B cell (primary cell): ENCODE measurements at regions not wholly inside any gene's neighbourhood (a gene's known extent, or its start where the extent isn't known, plus 50 kb on each side); places are given as distances from the start of the nearest gene placed in this dataset.
A peak's percentile ranks its signal among the peaks of the same experiment; 100 is the strongest.

Source experiments
- ATAC-seq: fragments of 200-7000 bp; cut with Tn5 transposase; one replicate; pipeline ENCODE4 v1.10.0; 2021; ENCODE audit warnings: low read depth, mild to moderate bottlenecking, moderate number of reproducible peaks, moderate library complexity
- CTCF ChIA-PET: fragments of 350-600 bp; sonication (Branson Sonifier 250); formaldehyde crosslinking; loops from one replicate; lab custom pipeline; 2021; ENCODE audit warnings: antibody characterized with exemption, inconsistent platforms; lab: Charles Lee
- POLR2A ChIA-PET: fragments of 350-600 bp; sonication (Branson Sonifier 250); formaldehyde crosslinking; loops from one replicate; lab custom pipeline; 2021; ENCODE audit warnings: antibody characterized with exemption; lab: Charles Lee
- DNase-seq: peaks from one replicate; pipeline ENCODE4 v3.0.0; 2013
- H2AFZ ChIP-seq: 2 replicates; pipeline ENCODE4 v1.6.1; 2012; ENCODE audit warnings: mild to moderate bottlenecking, low read depth, low read length; ENCODE audit not compliant: insufficient read depth, poor library complexity, severe bottlenecking
- H3K27ac ChIP-seq, 2 donors: 1 replicate in 1 of 2; 2 replicates in 1 of 2; pipeline ENCODE4 v1.5.1; 2012 to 2013; ENCODE audit warnings: low read length in 2 of 2, mild to moderate bottlenecking in 2 of 2, moderate library complexity in 1 of 2
- H3K27me3 ChIP-seq, 4 experiments: fragments of 200-600 bp in 1 of 4; sonication (generic) in 1 of 4; replicated peaks in 1 of 4; 1 replicate in 2 of 4; 2 replicates in 2 of 4; pipeline versions ENCODE4 v1.6.1 to v1.7.0; 2013 to 2016; ENCODE audit warnings: low read length in 3 of 4, mild to moderate bottlenecking in 2 of 4, mixed read lengths in 1 of 4, moderate library complexity in 1 of 4; ENCODE audit not compliant: insufficient read depth in 4 of 4, control insufficient read depth in 3 of 4; ENCODE audit errors: control extremely low read depth in 1 of 4
- H3K36me3 ChIP-seq, 2 experiments: replicated peaks in 1 of 2; 1 replicate in 1 of 2; 2 replicates in 1 of 2; pipeline versions ENCODE4 v1.6.1 to v1.7.1; 2013; ENCODE audit warnings: low read length in 1 of 2; ENCODE audit not compliant: insufficient read depth in 2 of 2, control insufficient read depth in 1 of 2; ENCODE audit errors: control extremely low read depth in 1 of 2, extremely low read depth in 1 of 2
- H3K4me1 ChIP-seq, 2 donors: fragments of 200-600 bp in 1 of 2; sonication (generic) in 1 of 2; 1 replicate in 1 of 2; 2 replicates in 1 of 2; pipeline versions ENCODE4 v1.5.1 to v1.6.1; 2013 to 2017; ENCODE audit warnings: low read length in 2 of 2; ENCODE audit not compliant: control insufficient read depth in 2 of 2, insufficient read depth in 2 of 2
- H3K4me2 ChIP-seq: replicated peaks from 2 replicates; pipeline ENCODE3; 2012; ENCODE audit warnings: mild to moderate bottlenecking, low read depth, low read length; ENCODE audit not compliant: poor library complexity, severe bottlenecking
- H3K4me3 ChIP-seq, 5 experiments: fragments of 200-600 bp in 1 of 5; sonication (generic) in 1 of 5; 1 replicate in 3 of 5; 2 replicates in 2 of 5; pipeline versions ENCODE4 v1.5.1 to v1.7.0; 2011 to 2016; ENCODE audit warnings: low read length in 4 of 5, mild to moderate bottlenecking in 4 of 5, low read depth in 2 of 5, control low read depth in 1 of 5, moderate library complexity in 1 of 5; ENCODE audit not compliant: insufficient read depth in 1 of 5; ENCODE audit errors: control extremely low read depth in 1 of 5, extremely low read depth in 1 of 5
- H3K79me2 ChIP-seq: fragments of 200-600 bp; sonication (generic); one replicate; pipeline ENCODE4 v1.6.0; 2016; ENCODE audit warnings: low read length; ENCODE audit not compliant: control insufficient read depth, insufficient read depth
- H3K9ac ChIP-seq: fragments of 200-600 bp; sonication (generic); 2 replicates; pipeline ENCODE4 v1.6.1; 2017; ENCODE audit warnings: mild to moderate bottlenecking, low read length, moderate library complexity
- H3K9me3 ChIP-seq, 3 donors: one replicate each; pipeline versions ENCODE4 v1.6.1 to v1.7.1; 2013; ENCODE audit warnings: low read length in 2 of 3; ENCODE audit not compliant: control insufficient read depth in 2 of 3, insufficient read depth in 1 of 3; ENCODE audit errors: control extremely low read depth in 1 of 3
- H4K20me1 ChIP-seq: 2 replicates; pipeline ENCODE4 v1.6.0; 2012; ENCODE audit warnings: mild to moderate bottlenecking, low read length; ENCODE audit not compliant: insufficient read depth, control insufficient read depth, poor library complexity, severe bottlenecking
- H3K27ac Mint-ChIP-seq: one replicate; pipeline ENCODE4 v1.8.0; 2021; ENCODE audit warnings: mixed read lengths
- H3K27me3 Mint-ChIP-seq: one replicate; pipeline ENCODE4 v1.8.0; 2021; ENCODE audit warnings: mixed read lengths
- H3K4me1 Mint-ChIP-seq: one replicate; pipeline ENCODE4 v1.8.0; 2021; ENCODE audit warnings: mixed read lengths
- H3K4me3 Mint-ChIP-seq: one replicate; pipeline ENCODE4 v1.8.0; 2021; ENCODE audit warnings: mixed read lengths
- H3K9me3 Mint-ChIP-seq: one replicate; pipeline ENCODE4 v1.8.0; 2022; ENCODE audit warnings: mixed read lengths; ENCODE audit not compliant: insufficient read depth
- EZH2 ChIP-seq: IDR thresholded peaks from 2 replicates; pipeline ENCODE4 v1.6.1; 2012; ENCODE audit warnings: borderline replicate concordance, low read depth, mild to moderate bottlenecking, moderate library complexity, low read length; ENCODE audit not compliant: insufficient read depth, poor library complexity, severe bottlenecking
- WGBS: methylation state at CpG from one replicate; pipeline ENCODE4 v1.1.5; 2013; ENCODE audit warnings: missing lambda C conversion rate; ENCODE audit not compliant: insufficient coverage; 5-methylcytosine and 5-hydroxymethylcytosine counted together
- intact Hi-C: fragments of 100-400 bp; cut with micrococcal nuclease; formaldehyde crosslinking; loops from one replicate; pipeline ENCODE4 v1.10.0; 2022
- TF ChIP-seq, protein P1 (sequence below): fragments of 200-600 bp; IDR thresholded peaks from one replicate; pipeline ENCODE4 v1.8.0; 2022; ENCODE audit warnings: antibody characterized with exemption, mild to moderate bottlenecking

DNA sequence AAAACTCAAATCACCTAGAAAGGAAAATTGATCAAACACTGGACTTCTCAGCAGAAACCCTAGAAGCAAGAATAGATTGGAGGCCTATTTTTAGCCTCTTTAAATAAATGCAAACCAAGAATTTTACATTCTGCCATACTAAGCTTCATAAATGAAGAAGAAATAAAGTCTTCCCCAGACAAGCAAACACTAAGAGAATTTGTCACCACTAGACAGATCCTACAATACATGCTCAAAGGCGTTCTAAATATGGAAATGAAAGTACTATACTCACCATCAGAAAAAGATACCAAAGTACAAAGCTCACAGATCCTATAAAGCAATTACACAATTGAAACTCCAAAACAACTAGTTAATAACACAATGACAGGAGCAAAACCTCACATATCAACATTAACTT lies 578.1 kb downstream of the UQCRFS1 start:
- CTCF ChIA-PET, result no interaction called here
- Histone ChIP-seq H3K9ac (no peak overlapping the region), H3K27me3 (no peaks in the 10 kb centered on the region), H3K27ac (no peak overlapping the region), H3K79me2 (no peaks in the 10 kb centered on the region), H4K20me1 (no peaks in the 10 kb centered on the region), H3K9me3 (peaks cover 0 to 22% (median 6%) of the 10 kb centered on the region in 3 donors), H3K4me3 (no peak overlapping the region), H3K36me3 (no peaks in the 10 kb centered on the region), H3K4me2 (no peak overlapping the region), H3K4me1 (peaks cover 0 to 6% of the 10 kb centered on the region in 2 donors), H2AFZ (no peak overlapping the region)
- ATAC-seq (no peak), DNase-seq (no peak)
- Mint-ChIP-seq H3K27me3 (no peaks in the 10 kb centered on the region), H3K27ac (no peak overlapping the region), H3K4me3 (no peak overlapping the region), H3K9me3 (peaks cover 2% of the 10 kb centered on the region), H3K4me1 (peaks cover 2% of the 10 kb centered on the region)
- POLR2A ChIA-PET, result no interaction called here
- TF ChIP-seq, protein P1, sequence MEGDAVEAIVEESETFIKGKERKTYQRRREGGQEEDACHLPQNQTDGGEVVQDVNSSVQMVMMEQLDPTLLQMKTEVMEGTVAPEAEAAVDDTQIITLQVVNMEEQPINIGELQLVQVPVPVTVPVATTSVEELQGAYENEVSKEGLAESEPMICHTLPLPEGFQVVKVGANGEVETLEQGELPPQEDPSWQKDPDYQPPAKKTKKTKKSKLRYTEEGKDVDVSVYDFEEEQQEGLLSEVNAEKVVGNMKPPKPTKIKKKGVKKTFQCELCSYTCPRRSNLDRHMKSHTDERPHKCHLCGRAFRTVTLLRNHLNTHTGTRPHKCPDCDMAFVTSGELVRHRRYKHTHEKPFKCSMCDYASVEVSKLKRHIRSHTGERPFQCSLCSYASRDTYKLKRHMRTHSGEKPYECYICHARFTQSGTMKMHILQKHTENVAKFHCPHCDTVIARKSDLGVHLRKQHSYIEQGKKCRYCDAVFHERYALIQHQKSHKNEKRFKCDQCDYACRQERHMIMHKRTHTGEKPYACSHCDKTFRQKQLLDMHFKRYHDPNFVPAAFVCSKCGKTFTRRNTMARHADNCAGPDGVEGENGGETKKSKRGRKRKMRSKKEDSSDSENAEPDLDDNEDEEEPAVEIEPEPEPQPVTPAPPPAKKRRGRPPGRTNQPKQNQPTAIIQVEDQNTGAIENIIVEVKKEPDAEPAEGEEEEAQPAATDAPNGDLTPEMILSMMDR, result no peak
- no peak for TF ChIP-seq EZH2
- no CpG with 5 or more reads among the region's 1 CpG for WGBS
- intact Hi-C loops, result loop anchor here (5.0 kb wide), 1 partner anchor 168 kb away; no protein-coding TSS in a partner anchor

DNA sequence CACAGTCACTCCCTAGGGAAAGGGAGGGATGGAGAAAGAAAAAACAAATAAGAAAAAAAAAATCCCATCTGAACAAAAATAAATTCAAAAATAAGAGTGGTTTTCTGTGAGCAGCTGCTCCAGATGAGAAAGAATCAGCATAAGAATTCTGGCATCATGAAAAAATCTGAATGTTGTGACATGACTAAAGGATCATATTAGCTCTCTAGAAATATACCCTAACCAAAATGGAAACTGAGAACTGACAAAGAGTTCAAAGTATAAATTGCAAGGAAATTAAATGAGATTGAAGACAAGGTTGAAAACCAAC lies 579.0 kb downstream of the UQCRFS1 start:
- no peaks in the 10 kb centered on the region for H3K79me2 ChIP-seq
- no peak for DNase-seq
- H3K4me3 ChIP-seq, result no peak overlapping the region
- ATAC-seq, result no peak
- Mint-ChIP-seq H3K27me3 (no peaks in the 10 kb centered on the region), H3K4me3 (no peak overlapping the region), H3K27ac (no peak overlapping the region), H3K9me3 (peaks cover 4% of the 10 kb centered on the region), H3K4me1 (peaks cover 2% of the 10 kb centered on the region)
- no peak overlapping the region for H2AFZ ChIP-seq
- ChIA-PET POLR2A (no interaction called here), CTCF (no interaction called here)
- no peak overlapping the region for H3K4me2 ChIP-seq
- peaks cover 0 to 6% of the 10 kb centered on the region in 2 donors for H3K4me1 ChIP-seq
- no peaks in the 10 kb centered on the region for H3K27me3 ChIP-seq
- no peak overlapping the region for H3K9ac ChIP-seq
- no peak overlapping the region for H3K27ac ChIP-seq
- intact Hi-C loops, result loop anchor here (5.0 kb wide), 1 partner anchor 167 kb away; no protein-coding TSS in a partner anchor
- H3K9me3 ChIP-seq, result peaks cover 0 to 22% (median 6%) of the 10 kb centered on the region in 3 donors
- no peaks in the 10 kb centered on the region for H3K36me3 ChIP-seq
- TF ChIP-seq, protein P1, result peak; percentile 40
- TF ChIP-seq EZH2, result no peak
- H4K20me1 ChIP-seq, result no peaks in the 10 kb centered on the region
